CD4-positive, alpha-beta memory T cell (primary cell): ENCODE measurements at regions not wholly inside any gene's neighbourhood (a gene's known extent, or its start where the extent isn't known, plus 50 kb on each side); places are given as distances from the start of the nearest gene placed in this dataset.

ENCODE experiments used
- CTCF ChIA-PET: fragments of 350-600 bp; sonication (Branson Sonifier 250); formaldehyde crosslinking; loops from one replicate; lab custom pipeline; 2021; ENCODE audit warnings: inconsistent platforms; ENCODE audit not compliant: partially characterized antibody; lab: Charles Lee
- POLR2A ChIA-PET: fragments of 350-600 bp; sonication (Branson Sonifier 250); formaldehyde crosslinking; loops from one replicate; lab custom pipeline; 2021; ENCODE audit not compliant: partially characterized antibody; lab: Charles Lee
- DNase-seq, 5 donors: peaks; one replicate each; pipeline versions ENCODE4 v3.0.0 to v3.0.0-alpha.2; 2020 to 2022; ENCODE audit warnings: mixed read lengths in 1 of 5
- H3K27ac ChIP-seq: one replicate; pipeline ENCODE4 v1.7.0; 2013; ENCODE audit warnings: low read depth, low read length
- H3K27me3 ChIP-seq: 2 replicates; pipeline ENCODE4 v1.7.0; 2013; ENCODE audit warnings: mild to moderate bottlenecking, low read length, moderate library complexity; ENCODE audit not compliant: insufficient read depth
- H3K36me3 ChIP-seq: 2 replicates; pipeline ENCODE4 v1.7.0; 2013; ENCODE audit warnings: mild to moderate bottlenecking, low read length, moderate library complexity; ENCODE audit not compliant: insufficient read depth
- H3K4me1 ChIP-seq: 2 replicates; pipeline ENCODE4 v1.7.0; 2013; ENCODE audit warnings: mild to moderate bottlenecking, low read length, moderate library complexity; ENCODE audit not compliant: insufficient read depth
- H3K4me3 ChIP-seq, 2 donors: one replicate each; pipeline ENCODE4 v1.7.0; 2013; ENCODE audit warnings: low read length in 2 of 2, mild to moderate bottlenecking in 1 of 2
- H3K9me3 ChIP-seq, 2 donors: one replicate each; pipeline ENCODE4 v1.7.0; 2013; ENCODE audit warnings: low read length in 2 of 2, control low read depth in 1 of 2; ENCODE audit not compliant: control insufficient read depth in 1 of 2
- H3K27ac Mint-ChIP-seq, 7 donors: one replicate each; pipeline ENCODE4 v1.8.0; 2020 to 2021; ENCODE audit warnings: mixed read lengths in 7 of 7, mild to moderate bottlenecking in 6 of 7, inconsistent platforms in 3 of 7, moderate library complexity in 3 of 7
- H3K27me3 Mint-ChIP-seq, 2 donors: one replicate each; pipeline ENCODE4 v1.8.0; 2020 to 2021; ENCODE audit warnings: mixed read lengths in 2 of 2
- H3K36me3 Mint-ChIP-seq, 2 donors: one replicate each; pipeline ENCODE4 v1.8.0; 2020 to 2021; ENCODE audit warnings: mixed read lengths in 2 of 2, inconsistent platforms in 1 of 2, mild to moderate bottlenecking in 1 of 2
- H3K4me1 Mint-ChIP-seq, 4 donors: one replicate each; pipeline ENCODE4 v1.8.0; 2020 to 2021; ENCODE audit warnings: mixed read lengths in 4 of 4, mild to moderate bottlenecking in 1 of 4
- H3K4me3 Mint-ChIP-seq, 8 donors: one replicate each; pipeline ENCODE4 v1.8.0; 2020 to 2021; ENCODE audit warnings: mixed read lengths in 8 of 8, mild to moderate bottlenecking in 7 of 8, moderate library complexity in 6 of 8, inconsistent platforms in 3 of 8
- H3K9me3 Mint-ChIP-seq, 8 donors: one replicate each; pipeline ENCODE4 v1.8.0; 2020 to 2021; ENCODE audit warnings: mixed read lengths in 8 of 8, mild to moderate bottlenecking in 5 of 8, inconsistent platforms in 3 of 8, moderate library complexity in 1 of 8
- intact Hi-C: fragments of 100-400 bp; cut with micrococcal nuclease; formaldehyde crosslinking; loops from one replicate; pipeline ENCODE4 v1.15.1; 2023

- H3K4me1 Mint-ChIP-seq = no peaks in the 10 kb centered on the region
- H3K27ac ChIP-seq = no peak overlapping the region
- H3K4me1 ChIP-seq = no peaks in the 10 kb centered on the region
- CTCF ChIA-PET = no interaction called here
- no peaks in the 10 kb centered on the region for H3K36me3 Mint-ChIP-seq
- no peaks in the 10 kb centered on the region for H3K9me3 ChIP-seq
- no peak for DNase-seq
- POLR2A ChIA-PET = no interaction called here
- peaks cover 0 to 5% (median 0%) of the 10 kb centered on the region in 8 donors for H3K9me3 Mint-ChIP-seq
- intact Hi-C loops = no loop called here
- no peak overlapping the region for H3K4me3 ChIP-seq
- H3K27me3 ChIP-seq = no peaks in the 10 kb centered on the region
- no peak overlapping the region for H3K27ac Mint-ChIP-seq
- no peak overlapping the region for H3K4me3 Mint-ChIP-seq
- H3K27me3 Mint-ChIP-seq = no peaks in the 10 kb centered on the region
- no peaks in the 10 kb centered on the region for H3K36me3 ChIP-seq
Observed at GRCh38 chr13:104008541-104009435, 942.6 kb upstream of the SLC10A2 start.

GRCh38 chr13:104008075-104008474 lies 941.9 kb upstream of the SLC10A2 start:
- ChIA-PET CTCF (no interaction called here), POLR2A (no interaction called here)
- H3K4me1 ChIP-seq = no peaks in the 10 kb centered on the region
- no peaks in the 10 kb centered on the region for H3K36me3 ChIP-seq
- Mint-ChIP-seq H3K9me3 (peaks cover 0 to 5% (median 0%) of the 10 kb centered on the region in 8 donors), H3K27ac (no peak overlapping the region), H3K4me1 (no peaks in the 10 kb centered on the region), H3K36me3 (no peaks in the 10 kb centered on the region), H3K4me3 (no peak overlapping the region), H3K27me3 (no peaks in the 10 kb centered on the region)
- H3K4me3 ChIP-seq = no peak overlapping the region
- H3K27me3 ChIP-seq = no peaks in the 10 kb centered on the region
- DNase-seq = no peak
- no peak overlapping the region for H3K27ac ChIP-seq
- no peaks in the 10 kb centered on the region for H3K9me3 ChIP-seq
- intact Hi-C loops = no loop called here

GRCh38 chr13:104006625-104007075 lies 940.4 kb upstream of the SLC10A2 start:
- Histone ChIP-seq H3K9me3 (no peaks in the 10 kb centered on the region), H3K27ac (no peak overlapping the region), H3K4me1 (no peaks in the 10 kb centered on the region), H3K4me3 (no peak overlapping the region), H3K27me3 (no peaks in the 10 kb centered on the region), H3K36me3 (no peaks in the 10 kb centered on the region)
- Mint-ChIP-seq H3K36me3 (no peaks in the 10 kb centered on the region), H3K27ac (no peak overlapping the region), H3K4me3 (no peak overlapping the region), H3K27me3 (no peaks in the 10 kb centered on the region), H3K4me1 (no peaks in the 10 kb centered on the region), H3K9me3 (peaks cover 0 to 5% (median 0%) of the 10 kb centered on the region in 8 donors)
- intact Hi-C loops = no loop called here
- ChIA-PET CTCF (no interaction called here), POLR2A (no interaction called here)
- DNase-seq = no peak

GRCh38 chr13:104004572-104004971 lies 938.4 kb upstream of the SLC10A2 start:
- no peaks in the 10 kb centered on the region for H3K36me3 ChIP-seq
- peaks cover 0 to 5% (median 0%) of the 10 kb centered on the region in 8 donors for H3K9me3 Mint-ChIP-seq
- H3K36me3 Mint-ChIP-seq = no peaks in the 10 kb centered on the region
- intact Hi-C loops = no loop called here
- ChIA-PET CTCF (no interaction called here), POLR2A (no interaction called here)
- H3K27ac Mint-ChIP-seq = no peak overlapping the region
- H3K4me1 ChIP-seq = no peaks in the 10 kb centered on the region
- no peak overlapping the region for H3K4me3 Mint-ChIP-seq
- H3K27me3 ChIP-seq = no peaks in the 10 kb centered on the region
- peaks cover 0 to 4% of the 10 kb centered on the region in 2 donors for H3K9me3 ChIP-seq
- H3K4me1 Mint-ChIP-seq = no peaks in the 10 kb centered on the region
- H3K27ac ChIP-seq = no peak overlapping the region
- DNase-seq = no peak
- no peaks in the 10 kb centered on the region for H3K27me3 Mint-ChIP-seq
- H3K4me3 ChIP-seq = no peak overlapping the region

GRCh38 chr13:104002216-104002615 lies 936.0 kb upstream of the SLC10A2 start:
- intact Hi-C loops = no loop called here
- H3K4me1 Mint-ChIP-seq = no peaks in the 10 kb centered on the region
- CTCF ChIA-PET = no interaction called here

GRCh38 chr13:104001766-104002165 lies 935.5 kb upstream of the SLC10A2 start:
- no peaks in the 10 kb centered on the region for H3K36me3 Mint-ChIP-seq
- no peaks in the 10 kb centered on the region for H3K4me1 Mint-ChIP-seq
- ChIA-PET CTCF (no interaction called here), POLR2A (no interaction called here)
- Histone ChIP-seq H3K9me3 (peaks cover 0 to 4% of the 10 kb centered on the region in 2 donors), H3K27me3 (no peaks in the 10 kb centered on the region), H3K36me3 (no peaks in the 10 kb centered on the region), H3K4me1 (no peaks in the 10 kb centered on the region), H3K27ac (no peak overlapping the region), H3K4me3 (no peak overlapping the region)
- intact Hi-C loops = no loop called here
- H3K27ac Mint-ChIP-seq = no peak overlapping the region
- peaks cover 0 to 4% (median 0%) of the 10 kb centered on the region in 8 donors for H3K9me3 Mint-ChIP-seq
- no peaks in the 10 kb centered on the region for H3K27me3 Mint-ChIP-seq
- DNase-seq = no peak
- H3K4me3 Mint-ChIP-seq = no peak overlapping the region

More at GRCh38 chr13:104002216-104002615, 936.0 kb upstream of the SLC10A2 start:
- H3K4me1 ChIP-seq = no peaks in the 10 kb centered on the region
- peaks cover 0 to 4% of the 10 kb centered on the region in 2 donors for H3K9me3 ChIP-seq
- H3K27ac Mint-ChIP-seq = no peak overlapping the region
- no peaks in the 10 kb centered on the region for H3K36me3 Mint-ChIP-seq
- no peak overlapping the region for H3K4me3 Mint-ChIP-seq
- no peaks in the 10 kb centered on the region for H3K36me3 ChIP-seq
- DNase-seq = no peak
- no peak overlapping the region for H3K27ac ChIP-seq
- H3K4me3 ChIP-seq = no peak overlapping the region
- H3K9me3 Mint-ChIP-seq = peaks cover 0 to 4% (median 0%) of the 10 kb centered on the region in 8 donors
- POLR2A ChIA-PET = no interaction called here
- H3K27me3 Mint-ChIP-seq = no peaks in the 10 kb centered on the region
- no peaks in the 10 kb centered on the region for H3K27me3 ChIP-seq

GRCh38 chr13:103996733-103997132 lies 930.5 kb upstream of the SLC10A2 start:
- Mint-ChIP-seq H3K4me1 (no peaks in the 10 kb centered on the region), H3K9me3 (peaks cover 0 to 12% (median 6%) of the 10 kb centered on the region in 8 donors), H3K36me3 (no peaks in the 10 kb centered on the region), H3K27me3 (no peaks in the 10 kb centered on the region), H3K4me3 (no peak overlapping the region), H3K27ac (no peak overlapping the region)
- Histone ChIP-seq H3K27ac (no peak overlapping the region), H3K4me1 (no peaks in the 10 kb centered on the region), H3K36me3 (no peaks in the 10 kb centered on the region), H3K27me3 (no peaks in the 10 kb centered on the region), H3K9me3 (peaks cover 0 to 4% of the 10 kb centered on the region in 2 donors), H3K4me3 (no peak overlapping the region)
- intact Hi-C loops = no loop called here
- no peak for DNase-seq
- CTCF ChIA-PET = no interaction called here
- POLR2A ChIA-PET = no interaction called here
